ENCODE measurements at regions not wholly inside any gene's neighbourhood (a gene's known extent, or its start where the extent isn't known, plus 50 kb on each side); places are given as distances from the start of the nearest gene placed in this dataset.
"Not testable (repeated sequence)": the region's sequence is repeated elsewhere in the genome, so short reads cannot be mapped to it uniquely, and the experiment has no call there.

- no peak for TF ChIP-seq CTCF (conservative IDR thresholded peaks at IDR 0.05; ENCODE audit: low read length)
- peak overlapping the region; percentile 57 for H3K4me3 ChIP-seq (ENCODE audit: low read length)
- DNase-seq (ENCODE audit: low read depth): no peak
Measured at GRCh38 chr6:25138934-25139415, 140.2 kb upstream of the CARMIL1 start.

GRCh38 chr6:25139608-25140007 is 139.6 kb upstream of the CARMIL1 start:
- not testable (repeated sequence) for DNase-seq (ENCODE audit: low read depth)

GRCh38 chr6:25142506-25142905 is 136.7 kb upstream of the CARMIL1 start:
- no peak for TF ChIP-seq CTCF (conservative IDR thresholded peaks at IDR 0.05; ENCODE audit: low read length)
- peak; percentile 3 for DNase-seq (ENCODE audit: low read depth)

More at GRCh38 chr6:25139608-25140007, 139.6 kb upstream of the CARMIL1 start:
- not testable (repeated sequence) for H3K4me3 ChIP-seq (ENCODE audit: low read length)

GRCh38 chr6:25144919-25145318 is 134.3 kb upstream of the CARMIL1 start:
- H3K4me3 ChIP-seq (ENCODE audit: low read length): no peak overlapping the region
- DNase-seq (ENCODE audit: low read depth): no peak
- TF ChIP-seq CTCF (conservative IDR thresholded peaks at IDR 0.05; ENCODE audit: low read length): no peak

More at GRCh38 chr6:25142506-25142905, 136.7 kb upstream of the CARMIL1 start:
- no peak overlapping the region for H3K4me3 ChIP-seq (ENCODE audit: low read length)

- no peak for DNase-seq (ENCODE audit: low read depth)
- H3K4me3 ChIP-seq (ENCODE audit: low read length): no peak overlapping the region
- no peak for TF ChIP-seq CTCF (conservative IDR thresholded peaks at IDR 0.05; ENCODE audit: low read length)
Measured at GRCh38 chr6:25147223-25147622, 132.0 kb upstream of the CARMIL1 start.

- no peak overlapping the region for H3K4me3 ChIP-seq (ENCODE audit: low read length)
- no peak for DNase-seq (ENCODE audit: low read depth)
- no peak for TF ChIP-seq CTCF (conservative IDR thresholded peaks at IDR 0.05; ENCODE audit: low read length)
Measured at GRCh38 chr6:25150031-25150430, 129.1 kb upstream of the CARMIL1 start.

GRCh38 chr6:25150863-25151262 is 128.3 kb upstream of the CARMIL1 start:
- DNase-seq (ENCODE audit: low read depth): no peak
- TF ChIP-seq CTCF (conservative IDR thresholded peaks at IDR 0.05; ENCODE audit: low read length): no peak
- no peak overlapping the region for H3K4me3 ChIP-seq (ENCODE audit: low read length)

- H3K4me3 ChIP-seq (ENCODE audit: low read length): no peak overlapping the region
- DNase-seq (ENCODE audit: low read depth): no peak
- TF ChIP-seq CTCF (conservative IDR thresholded peaks at IDR 0.05; ENCODE audit: low read length): no peak
Measured at GRCh38 chr6:25153079-25153478, 126.1 kb upstream of the CARMIL1 start.

Measured in AG10803 (cell line).